Panc1 (cell line): ENCODE measurements at regions not wholly inside any gene's neighbourhood (a gene's known extent, or its start where the extent isn't known, plus 50 kb on each side); places are given as distances from the start of the nearest gene placed in this dataset.

Experiments
- ATAC-seq: fragments of 200-7000 bp; cut with Tn5 transposase; 2 replicates; pipeline ENCODE4 v1.9.1; 2020; ENCODE audit warnings: mild to moderate bottlenecking, moderate library complexity
- BruUV-seq: library from RNA; stranded (reverse); fragments of 400-500 nt; replicated peaks from 2 replicates; lab custom pipeline; 2021; lab: Mats Ljungman, UMichigan
- CTCF ChIA-PET: fragments of 300-600 bp; sonication (Branson Sonifier 250); formaldehyde crosslinking; loops from one replicate; lab custom pipeline; 2022; ENCODE audit warnings: antibody characterized with exemption; lab: Charles Lee
- POLR2A ChIA-PET: fragments of 300-600 bp; sonication (Branson Sonifier 250); formaldehyde crosslinking; loops from one replicate; lab custom pipeline; 2022; ENCODE audit warnings: antibody characterized with exemption; lab: Charles Lee
- DNase-seq: peaks from one replicate; pipeline ENCODE4 v3.0.0-alpha.2; 2010; ENCODE audit warnings: low read depth, low spot score
- H3K27ac ChIP-seq: 2 replicates; pipeline ENCODE4 v1.5.1; 2011; ENCODE audit warnings: mild to moderate bottlenecking, low read length, inconsistent platforms
- H3K27me3 ChIP-seq: fragments of 200-500 bp; sonication (Bioruptor generic); 2 replicates; pipeline ENCODE4 v1.6.0; 2014; ENCODE audit warnings: low read length, inconsistent platforms; ENCODE audit not compliant: control insufficient read depth, insufficient read depth
- H3K36me3 ChIP-seq: fragments of 200-500 bp; sonication (Bioruptor generic); 2 replicates; pipeline ENCODE4 v1.5.1; 2014; ENCODE audit warnings: inconsistent platforms, mild to moderate bottlenecking, low read length, moderate library complexity; ENCODE audit not compliant: control insufficient read depth, insufficient read depth
- H3K4me1 ChIP-seq: 2 replicates; pipeline ENCODE4 v1.5.1; 2011; ENCODE audit warnings: inconsistent platforms, mild to moderate bottlenecking, low read length, moderate library complexity; ENCODE audit not compliant: control insufficient read depth, insufficient read depth
- H3K4me3 ChIP-seq, 2 experiments: 2 replicates each; pipeline ENCODE4 v1.5.1; 2011 to 2012; ENCODE audit warnings: low read depth in 2 of 2, low read length in 2 of 2, mild to moderate bottlenecking in 2 of 2, inconsistent platforms in 1 of 2, moderate library complexity in 1 of 2
- H3K9me3 ChIP-seq: fragments of 200-500 bp; sonication (Bioruptor generic); 2 replicates; pipeline ENCODE4 v1.5.1; 2014; ENCODE audit warnings: low read depth, mild to moderate bottlenecking, inconsistent platforms, low read length, moderate library complexity; ENCODE audit not compliant: control insufficient read depth, insufficient read depth
- POLR2AphosphoS5 ChIP-seq: IDR thresholded peaks from 2 replicates; pipeline ENCODE4 v1.6.1; 2012; ENCODE audit warnings: mild to moderate bottlenecking, low read depth, low read length, moderate library complexity
- SIN3A ChIP-seq: IDR thresholded peaks from 2 replicates; pipeline ENCODE4 v1.6.1; 2012; ENCODE audit warnings: low read depth, mild to moderate bottlenecking, low read length, moderate library complexity, borderline replicate concordance; ENCODE audit not compliant: insufficient read depth
- TCF7L2 ChIP-seq: IDR thresholded peaks from 2 replicates; pipeline ENCODE4 v1.6.1; 2011; ENCODE audit warnings: mild to moderate bottlenecking, low read depth, low read length, inconsistent platforms
- in situ Hi-C: cut with HindIII; loops from 2 replicates; pipeline ENCODE4 v1.10.0; 2016; ENCODE audit warnings: low sequenced_read_pairs, low pct_unique_long_range_greater_than_20kb
- intact Hi-C: fragments of 100-400 bp; cut with micrococcal nuclease; formaldehyde crosslinking; loops from one replicate; pipeline ENCODE4 v1.10.0; 2022; ENCODE audit not compliant: unreplicated experiment
- TF ChIP-seq, protein P1 (sequence below): fragments of 450-650 bp; IDR thresholded peaks from 2 replicates; pipeline ENCODE4 v1.5.1; 2017; ENCODE audit warnings: mild to moderate bottlenecking
- TF ChIP-seq, protein P2 (sequence below), 2 experiments: IDR thresholded peaks; 2 replicates each; pipeline ENCODE4 v1.6.1; 2011 to 2012; ENCODE audit warnings: low read depth in 2 of 2, control low read depth in 1 of 2, low read length in 1 of 2, mild to moderate bottlenecking in 1 of 2, moderate library complexity in 1 of 2; ENCODE audit not compliant: insufficient read depth in 1 of 2

DNA sequence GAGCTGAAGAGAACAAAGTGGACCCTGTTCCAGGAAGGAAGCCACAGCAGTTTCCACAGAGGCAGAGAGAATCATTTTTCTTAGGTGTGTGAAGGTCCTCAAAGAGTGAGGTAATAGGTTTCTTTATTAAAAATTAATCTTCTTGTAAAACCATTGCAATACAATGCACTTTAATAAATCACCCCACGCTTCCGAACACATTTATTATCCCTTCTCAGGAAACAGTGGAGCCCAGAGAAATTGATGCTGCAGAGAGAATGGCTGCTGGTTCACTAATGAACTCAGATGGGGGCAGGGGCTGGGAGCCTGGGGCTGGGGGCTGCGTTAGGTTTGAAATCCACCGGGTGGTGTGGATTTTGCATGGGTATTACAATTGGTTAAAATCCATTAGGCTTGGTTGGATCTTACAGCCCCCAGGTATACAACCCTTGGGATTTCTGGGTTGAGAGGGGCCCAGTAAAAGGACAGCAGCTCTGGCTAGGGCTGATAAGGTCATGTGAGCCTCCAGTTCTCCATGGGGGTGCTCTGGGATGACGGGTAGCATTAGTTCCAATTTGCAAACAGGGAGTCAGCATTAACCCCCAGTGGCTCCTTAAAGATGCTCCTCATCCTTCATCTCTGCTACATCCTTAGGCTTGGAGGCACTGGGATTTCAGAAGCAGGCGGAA lies 718.1 kb upstream of the EEF2KMT start:
- ATAC-seq (no peak), DNase-seq (no peak)
- in situ Hi-C loops = no loop called here
- intact Hi-C loops = no loop called here
- H3K9me3 ChIP-seq = no peaks in the 10 kb centered on the region
- no peak overlapping the region for H3K4me3 ChIP-seq
- no peaks in the 10 kb centered on the region for H3K27me3 ChIP-seq
- H3K27ac ChIP-seq = no peak overlapping the region
- TF ChIP-seq POLR2AphosphoS5 = no peak
- TF ChIP-seq TCF7L2 = no peak
- TF ChIP-seq, protein P1, sequence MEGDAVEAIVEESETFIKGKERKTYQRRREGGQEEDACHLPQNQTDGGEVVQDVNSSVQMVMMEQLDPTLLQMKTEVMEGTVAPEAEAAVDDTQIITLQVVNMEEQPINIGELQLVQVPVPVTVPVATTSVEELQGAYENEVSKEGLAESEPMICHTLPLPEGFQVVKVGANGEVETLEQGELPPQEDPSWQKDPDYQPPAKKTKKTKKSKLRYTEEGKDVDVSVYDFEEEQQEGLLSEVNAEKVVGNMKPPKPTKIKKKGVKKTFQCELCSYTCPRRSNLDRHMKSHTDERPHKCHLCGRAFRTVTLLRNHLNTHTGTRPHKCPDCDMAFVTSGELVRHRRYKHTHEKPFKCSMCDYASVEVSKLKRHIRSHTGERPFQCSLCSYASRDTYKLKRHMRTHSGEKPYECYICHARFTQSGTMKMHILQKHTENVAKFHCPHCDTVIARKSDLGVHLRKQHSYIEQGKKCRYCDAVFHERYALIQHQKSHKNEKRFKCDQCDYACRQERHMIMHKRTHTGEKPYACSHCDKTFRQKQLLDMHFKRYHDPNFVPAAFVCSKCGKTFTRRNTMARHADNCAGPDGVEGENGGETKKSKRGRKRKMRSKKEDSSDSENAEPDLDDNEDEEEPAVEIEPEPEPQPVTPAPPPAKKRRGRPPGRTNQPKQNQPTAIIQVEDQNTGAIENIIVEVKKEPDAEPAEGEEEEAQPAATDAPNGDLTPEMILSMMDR = no peak
- no peaks in the 10 kb centered on the region for H3K36me3 ChIP-seq
- CTCF ChIA-PET = no interaction called here
- no peaks in the 10 kb centered on the region for H3K4me1 ChIP-seq
- no TSS peak for BruUV-seq
- POLR2A ChIA-PET = no interaction called here

DNA sequence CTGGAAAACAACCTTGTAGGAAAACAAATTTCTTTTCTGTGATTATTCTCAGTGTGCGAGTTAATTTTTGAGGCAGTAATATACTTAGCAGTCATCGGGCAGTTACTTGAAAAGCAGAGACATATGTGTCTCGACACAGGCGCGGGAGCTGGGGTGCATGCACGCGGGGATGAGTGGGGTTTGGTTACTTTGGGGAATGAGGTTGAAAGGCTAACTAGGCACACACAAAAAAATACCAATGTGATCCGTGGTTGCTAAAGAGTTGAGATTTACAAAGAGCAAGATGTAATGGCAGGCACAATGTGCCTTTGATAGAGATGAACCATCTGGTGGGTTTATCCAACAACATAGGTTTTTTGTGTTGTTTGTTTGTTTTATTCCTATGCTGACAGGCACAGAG lies 703.8 kb upstream of the EEF2KMT start:
- in situ Hi-C loops (no loop called here), intact Hi-C loops (no loop called here)
- DNase-seq = no peak
- Histone ChIP-seq H3K36me3 (no peaks in the 10 kb centered on the region), H3K4me3 (no peak overlapping the region), H3K4me1 (no peaks in the 10 kb centered on the region), H3K27ac (no peak overlapping the region), H3K27me3 (no peaks in the 10 kb centered on the region), H3K9me3 (no peaks in the 10 kb centered on the region)
- BruUV-seq = no TSS peak
- TF ChIP-seq, protein P2, sequence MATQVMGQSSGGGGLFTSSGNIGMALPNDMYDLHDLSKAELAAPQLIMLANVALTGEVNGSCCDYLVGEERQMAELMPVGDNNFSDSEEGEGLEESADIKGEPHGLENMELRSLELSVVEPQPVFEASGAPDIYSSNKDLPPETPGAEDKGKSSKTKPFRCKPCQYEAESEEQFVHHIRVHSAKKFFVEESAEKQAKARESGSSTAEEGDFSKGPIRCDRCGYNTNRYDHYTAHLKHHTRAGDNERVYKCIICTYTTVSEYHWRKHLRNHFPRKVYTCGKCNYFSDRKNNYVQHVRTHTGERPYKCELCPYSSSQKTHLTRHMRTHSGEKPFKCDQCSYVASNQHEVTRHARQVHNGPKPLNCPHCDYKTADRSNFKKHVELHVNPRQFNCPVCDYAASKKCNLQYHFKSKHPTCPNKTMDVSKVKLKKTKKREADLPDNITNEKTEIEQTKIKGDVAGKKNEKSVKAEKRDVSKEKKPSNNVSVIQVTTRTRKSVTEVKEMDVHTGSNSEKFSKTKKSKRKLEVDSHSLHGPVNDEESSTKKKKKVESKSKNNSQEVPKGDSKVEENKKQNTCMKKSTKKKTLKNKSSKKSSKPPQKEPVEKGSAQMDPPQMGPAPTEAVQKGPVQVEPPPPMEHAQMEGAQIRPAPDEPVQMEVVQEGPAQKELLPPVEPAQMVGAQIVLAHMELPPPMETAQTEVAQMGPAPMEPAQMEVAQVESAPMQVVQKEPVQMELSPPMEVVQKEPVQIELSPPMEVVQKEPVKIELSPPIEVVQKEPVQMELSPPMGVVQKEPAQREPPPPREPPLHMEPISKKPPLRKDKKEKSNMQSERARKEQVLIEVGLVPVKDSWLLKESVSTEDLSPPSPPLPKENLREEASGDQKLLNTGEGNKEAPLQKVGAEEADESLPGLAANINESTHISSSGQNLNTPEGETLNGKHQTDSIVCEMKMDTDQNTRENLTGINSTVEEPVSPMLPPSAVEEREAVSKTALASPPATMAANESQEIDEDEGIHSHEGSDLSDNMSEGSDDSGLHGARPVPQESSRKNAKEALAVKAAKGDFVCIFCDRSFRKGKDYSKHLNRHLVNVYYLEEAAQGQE (IDR thresholded peaks at IDR 0.05; ENCODE audit: insufficient read depth in 1 of 2, low read depth in 2 of 2, low read length in 1 of 2) = no peak
- TF ChIP-seq SIN3A = no peak
- TF ChIP-seq TCF7L2 = no peak
- TF ChIP-seq, protein P1 = no peak
- no peak for TF ChIP-seq POLR2AphosphoS5
- no peak for ATAC-seq
- ChIA-PET CTCF (no interaction called here), POLR2A (no interaction called here)
